DND-41 (cell line): ENCODE measurements at regions not wholly inside any gene's neighbourhood (a gene's known extent, or its start where the extent isn't known, plus 50 kb on each side); places are given as distances from the start of the nearest gene placed in this dataset.

Experiments
- CTCF ChIP-seq: IDR thresholded peaks from 2 replicates; pipeline ENCODE4 v1.5.1; 2012; ENCODE audit warnings: borderline replicate concordance, low read length, moderate library complexity, mild to moderate bottlenecking; ENCODE audit not compliant: poor library complexity, severe bottlenecking; ENCODE audit errors: extremely low read depth
- EZH2 ChIP-seq: IDR thresholded peaks from 3 replicates; pipeline ENCODE4 v1.6.1; 2012; ENCODE audit warnings: borderline replicate concordance, low read depth, mild to moderate bottlenecking, moderate library complexity, low read length, inconsistent platforms; ENCODE audit not compliant: severe bottlenecking

GRCh38 chr15:62619526-62619925 lies 423.0 kb upstream of the TPM1 start:
- TF ChIP-seq CTCF (no peak), EZH2 (no peak)
